GM21825 (cell line): ENCODE measurements at regions not wholly inside any gene's neighbourhood (a gene's known extent, or its start where the extent isn't known, plus 50 kb on each side); places are given as distances from the start of the nearest gene placed in this dataset.

Experiments used
- ATAC-seq: cut with Tn5 transposase; IDR thresholded peaks from one replicate; pipeline ENCODE4 v1.9.1; 2021; ENCODE audit warnings: mild to moderate bottlenecking, moderate library complexity; ENCODE audit not compliant: unreplicated experiment

- ATAC-seq = no peak
Measured at GRCh38 chr4:117324851-117325491, 239.6 kb upstream of the TRAM1L1 start.

- no peak for ATAC-seq
Measured at GRCh38 chr4:117326091-117326490, 240.7 kb upstream of the TRAM1L1 start.

DNA sequence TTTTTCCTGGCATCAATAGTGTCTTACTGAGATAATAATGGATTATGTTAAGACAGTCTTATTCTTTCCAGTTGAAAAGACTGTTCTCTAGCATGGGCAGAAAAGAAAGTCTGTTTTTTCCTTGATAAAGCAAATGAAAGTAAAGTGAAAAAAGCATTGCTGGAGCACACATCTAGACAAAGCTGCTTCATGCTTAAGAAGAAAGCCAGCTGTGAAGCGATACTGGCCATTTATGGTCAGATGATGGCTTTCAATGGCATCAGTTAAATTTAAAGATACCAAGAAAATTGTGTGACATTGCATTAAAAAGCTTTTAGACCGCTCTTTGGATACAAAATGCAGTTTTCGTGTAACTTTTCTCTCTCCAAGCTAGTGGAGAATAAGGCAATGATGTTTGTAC lies 242.1 kb upstream of the TRAM1L1 start:
- no peak for ATAC-seq

DNA sequence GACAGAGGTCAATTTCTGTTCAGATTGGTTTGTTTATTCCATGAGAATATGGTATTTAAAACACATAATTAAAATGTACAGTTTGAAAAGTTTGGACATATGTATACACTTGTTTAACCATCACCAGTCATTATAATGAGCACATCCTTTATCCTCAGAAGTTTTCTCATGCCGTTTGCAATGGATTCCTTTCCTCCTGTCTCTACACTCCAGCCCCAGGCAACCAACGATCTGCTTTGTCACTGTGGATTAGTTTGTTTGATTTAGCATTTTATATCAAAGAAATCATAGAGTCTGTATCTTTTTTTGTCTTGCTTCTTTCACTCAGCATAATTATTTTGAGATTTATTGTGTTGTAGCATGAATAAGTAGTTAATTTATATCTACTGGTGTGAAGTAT lies 243.0 kb upstream of the TRAM1L1 start:
- no peak for ATAC-seq

GRCh38 chr4:117331817-117332216 lies 246.4 kb upstream of the TRAM1L1 start:
- no peak for ATAC-seq

DNA sequence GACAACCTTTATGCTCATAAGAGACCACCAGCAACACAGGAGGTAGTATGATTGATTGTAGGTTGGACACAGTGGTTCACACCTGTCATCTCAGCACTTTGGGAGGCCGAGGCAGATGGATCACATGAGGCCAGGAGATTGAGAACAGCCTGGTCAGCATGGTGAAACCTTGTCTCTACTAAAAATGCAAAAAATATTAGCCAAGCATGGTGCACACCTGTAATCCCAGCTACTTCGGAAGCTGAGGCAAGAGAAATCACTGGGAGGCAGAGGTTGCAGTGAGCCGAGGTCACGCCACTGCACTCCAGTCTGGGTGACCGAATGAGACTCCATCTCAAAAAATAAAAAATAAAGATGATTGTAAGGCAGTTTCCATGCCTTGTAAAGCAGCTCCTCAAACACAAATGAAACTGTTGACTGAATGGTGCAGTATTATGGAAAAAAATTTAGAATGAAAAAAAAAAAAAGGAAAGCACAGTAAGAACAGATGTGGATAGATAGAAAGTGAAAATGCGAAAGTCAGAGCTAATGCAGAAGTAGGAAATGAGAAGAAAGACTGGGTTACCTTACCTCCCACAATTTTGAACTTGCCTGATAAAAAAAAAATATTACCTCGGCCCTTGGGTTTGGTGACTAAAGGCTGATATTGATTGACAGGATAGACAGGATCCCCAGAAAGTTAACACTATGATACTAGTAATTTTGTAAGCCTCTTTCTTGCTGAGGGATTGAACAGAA lies 249.2 kb upstream of the TRAM1L1 start:
- no peak for ATAC-seq

GRCh38 chr4:117357437-117357836 lies 272.1 kb upstream of the TRAM1L1 start:
- ATAC-seq = no peak

GRCh38 chr4:117357866-117358265 lies 272.5 kb upstream of the TRAM1L1 start:
- no peak for ATAC-seq

GRCh38 chr4:117370944-117371668 lies 285.7 kb upstream of the TRAM1L1 start:
- ATAC-seq = no peak

- no peak for ATAC-seq
Measured at GRCh38 chr4:117375101-117375500, 289.7 kb upstream of the TRAM1L1 start.

- no peak for ATAC-seq
Measured at GRCh38 chr4:117376692-117377091, 291.3 kb upstream of the TRAM1L1 start.

GRCh38 chr4:117378942-117379341 lies 293.6 kb upstream of the TRAM1L1 start:
- ATAC-seq = no peak

- no peak for ATAC-seq
Measured at GRCh38 chr4:117383468-117383867, 298.1 kb upstream of the TRAM1L1 start.

- no peak for ATAC-seq
Measured at GRCh38 chr4:117385526-117385925, 300.1 kb upstream of the TRAM1L1 start.

DNA sequence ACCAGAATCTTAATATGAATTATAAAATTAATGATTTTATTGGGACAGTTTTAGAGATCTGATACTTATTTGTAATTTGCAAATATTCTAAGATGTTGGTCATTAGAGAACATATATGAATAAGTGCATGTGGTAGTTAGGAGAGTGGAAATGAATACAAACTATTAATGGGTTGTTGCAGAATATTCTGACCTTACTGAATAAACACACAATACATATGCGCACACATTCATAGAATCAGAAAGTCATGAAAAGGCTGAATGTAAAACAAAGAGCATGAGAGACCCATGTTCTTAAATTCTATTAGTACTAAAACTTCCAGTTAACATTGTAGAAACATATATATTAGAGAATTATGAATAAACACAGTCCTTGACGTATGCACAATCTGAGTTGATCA lies 301.7 kb upstream of the TRAM1L1 start:
- no peak for ATAC-seq

DNA sequence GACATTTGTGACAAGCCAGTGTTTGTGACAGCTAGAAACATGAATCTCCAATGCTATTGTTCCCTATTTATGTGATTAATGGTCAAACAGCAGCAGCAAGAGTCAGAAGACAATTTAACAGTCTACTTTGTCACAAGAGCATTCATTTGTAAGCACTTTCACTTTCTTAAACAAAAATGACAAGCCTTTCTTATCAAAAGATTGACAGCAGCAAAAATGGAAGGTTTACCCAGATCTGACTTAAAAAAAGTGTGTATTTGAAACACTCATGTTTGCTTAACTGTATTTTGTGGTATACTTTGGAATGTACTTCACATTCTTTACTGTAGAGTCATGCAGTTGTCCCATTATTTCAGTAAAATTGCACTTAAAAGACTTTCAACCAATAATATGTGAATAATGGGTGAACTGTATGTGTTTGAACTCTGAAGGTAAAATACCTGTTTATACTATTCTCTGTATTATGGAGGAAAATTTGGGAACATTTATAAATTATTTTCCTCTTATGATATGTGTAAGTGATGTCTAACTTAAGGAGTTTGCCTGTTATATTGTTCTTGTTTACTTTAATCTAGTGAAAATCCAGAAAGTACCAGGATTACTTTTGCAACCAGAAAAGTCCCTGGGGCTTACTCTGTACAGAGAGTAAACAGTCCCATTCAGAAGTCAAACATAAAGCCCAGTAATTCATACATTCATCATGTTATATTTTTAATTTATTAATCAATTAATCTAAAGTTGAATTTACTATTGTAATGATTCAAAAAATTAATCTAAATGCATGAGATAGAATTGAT lies 314.9 kb upstream of the TRAM1L1 start:
- ATAC-seq = no peak

- no peak for ATAC-seq
Measured at GRCh38 chr4:117412661-117413060, 327.3 kb upstream of the TRAM1L1 start.

- ATAC-seq = no peak
Measured at GRCh38 chr4:117417856-117418255, 332.5 kb upstream of the TRAM1L1 start.

- ATAC-seq = no peak
Measured at GRCh38 chr4:117420948-117421347, 335.6 kb upstream of the TRAM1L1 start.

- no peak for ATAC-seq
Measured at GRCh38 chr4:117421706-117422105, 336.3 kb upstream of the TRAM1L1 start.

DNA sequence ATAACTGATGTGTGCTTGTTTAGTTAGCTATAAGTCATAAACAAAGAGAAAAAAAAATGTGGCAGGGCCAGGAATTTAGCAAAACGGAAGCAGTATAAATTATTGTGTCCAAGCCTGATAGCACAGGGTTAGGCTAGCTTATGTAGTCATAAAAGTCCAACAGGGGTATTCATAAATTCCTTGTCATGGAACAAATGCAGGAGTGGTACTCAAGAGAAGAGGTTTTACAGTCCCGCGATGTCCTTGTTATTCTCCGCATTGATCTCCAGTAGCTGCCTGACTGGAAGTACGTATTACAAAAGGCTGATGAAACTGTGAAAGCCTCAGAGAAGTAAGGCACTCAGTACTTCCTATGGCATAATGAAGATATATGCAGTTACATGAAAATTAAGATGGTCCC lies 336.9 kb upstream of the TRAM1L1 start:
- ATAC-seq = no peak
